Right atrium auricular region (tissue), 2 donors: ENCODE measurements at regions not wholly inside any gene's neighbourhood (a gene's known extent, or its start where the extent isn't known, plus 50 kb on each side); places are given as distances from the start of the nearest gene placed in this dataset.

Source experiments
- DNase-seq: peaks from one replicate; pipeline ENCODE4 v3.0.0-alpha.2; 2019; ENCODE audit warnings: low spot score
- H3K27ac ChIP-seq, 2 donors: fragments of 200-600 bp; sonication (generic); 1 replicate in 1 of 2; 2 replicates in 1 of 2; pipeline ENCODE4 v1.5.1; 2016 to 2019
- H3K27me3 ChIP-seq, 2 donors: fragments of 200-600 bp; sonication (generic); one replicate each; pipeline versions ENCODE4 v1.5.1 to v1.6.0; 2017 to 2019
- H3K36me3 ChIP-seq: fragments of 200-600 bp; sonication (generic); one replicate; pipeline ENCODE4 v1.5.1; 2016
- H3K4me1 ChIP-seq, 2 donors: fragments of 200-600 bp; sonication (generic); one replicate each; pipeline versions ENCODE4 v1.5.1 to v1.6.0; 2017 to 2019
- H3K4me3 ChIP-seq, 2 donors: fragments of 200-600 bp; sonication (generic); 1 replicate in 1 of 2; 2 replicates in 1 of 2; pipeline ENCODE4 v1.5.1; 2017 to 2019; ENCODE audit warnings: mild to moderate bottlenecking in 1 of 2, moderate library complexity in 1 of 2
- H3K9me3 ChIP-seq, 2 donors: fragments of 200-600 bp; sonication (generic); one replicate each; pipeline ENCODE4 v1.5.1; 2019
- TF ChIP-seq, protein P1 (sequence below), 2 donors: fragments of 200-600 bp; sonication (generic); IDR thresholded peaks; one replicate each; pipeline ENCODE4 v1.5.1; 2019; ENCODE audit warnings: antibody characterized with exemption in 2 of 2

DNA sequence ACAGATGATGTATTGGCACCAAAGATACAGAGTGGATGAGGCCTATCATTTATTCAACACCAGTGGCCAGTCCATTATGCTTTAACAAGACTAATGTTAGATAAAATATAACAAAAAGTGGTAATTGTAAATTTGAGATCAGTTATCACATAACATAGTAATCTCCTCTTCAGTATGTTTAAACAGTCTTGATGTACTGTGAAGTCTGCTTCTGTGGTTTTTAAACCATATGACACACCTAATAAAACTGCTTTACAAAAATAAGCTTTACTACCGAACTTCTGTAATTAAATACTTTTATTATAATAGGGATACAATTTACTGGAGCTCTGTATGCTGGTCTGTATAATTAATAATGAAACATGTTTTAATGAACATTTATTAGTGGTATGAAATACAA is 2156.1 kb upstream of the CELF4 start:
- H3K4me1 ChIP-seq = no peaks in the 10 kb centered on the region
- no peak for DNase-seq
- H3K27me3 ChIP-seq = no peaks in the 10 kb centered on the region
- no peak overlapping the region for H3K27ac ChIP-seq
- H3K36me3 ChIP-seq = no peaks in the 10 kb centered on the region
- H3K9me3 ChIP-seq = no peaks in the 10 kb centered on the region
- H3K4me3 ChIP-seq = no peak overlapping the region
- TF ChIP-seq, protein P1, sequence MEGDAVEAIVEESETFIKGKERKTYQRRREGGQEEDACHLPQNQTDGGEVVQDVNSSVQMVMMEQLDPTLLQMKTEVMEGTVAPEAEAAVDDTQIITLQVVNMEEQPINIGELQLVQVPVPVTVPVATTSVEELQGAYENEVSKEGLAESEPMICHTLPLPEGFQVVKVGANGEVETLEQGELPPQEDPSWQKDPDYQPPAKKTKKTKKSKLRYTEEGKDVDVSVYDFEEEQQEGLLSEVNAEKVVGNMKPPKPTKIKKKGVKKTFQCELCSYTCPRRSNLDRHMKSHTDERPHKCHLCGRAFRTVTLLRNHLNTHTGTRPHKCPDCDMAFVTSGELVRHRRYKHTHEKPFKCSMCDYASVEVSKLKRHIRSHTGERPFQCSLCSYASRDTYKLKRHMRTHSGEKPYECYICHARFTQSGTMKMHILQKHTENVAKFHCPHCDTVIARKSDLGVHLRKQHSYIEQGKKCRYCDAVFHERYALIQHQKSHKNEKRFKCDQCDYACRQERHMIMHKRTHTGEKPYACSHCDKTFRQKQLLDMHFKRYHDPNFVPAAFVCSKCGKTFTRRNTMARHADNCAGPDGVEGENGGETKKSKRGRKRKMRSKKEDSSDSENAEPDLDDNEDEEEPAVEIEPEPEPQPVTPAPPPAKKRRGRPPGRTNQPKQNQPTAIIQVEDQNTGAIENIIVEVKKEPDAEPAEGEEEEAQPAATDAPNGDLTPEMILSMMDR (IDR thresholded peaks at IDR 0.05) = no peak

- Histone ChIP-seq H3K27me3 (no peaks in the 10 kb centered on the region), H3K4me3 (no peak overlapping the region), H3K36me3 (no peaks in the 10 kb centered on the region), H3K27ac (no peak overlapping the region), H3K4me1 (no peaks in the 10 kb centered on the region), H3K9me3 (no peaks in the 10 kb centered on the region)
- no peak for DNase-seq
- TF ChIP-seq, protein P1 (IDR thresholded peaks at IDR 0.05) = no peak
Observed at GRCh38 chr18:39713961-39714360, 2148.4 kb upstream of the CELF4 start.

DNA sequence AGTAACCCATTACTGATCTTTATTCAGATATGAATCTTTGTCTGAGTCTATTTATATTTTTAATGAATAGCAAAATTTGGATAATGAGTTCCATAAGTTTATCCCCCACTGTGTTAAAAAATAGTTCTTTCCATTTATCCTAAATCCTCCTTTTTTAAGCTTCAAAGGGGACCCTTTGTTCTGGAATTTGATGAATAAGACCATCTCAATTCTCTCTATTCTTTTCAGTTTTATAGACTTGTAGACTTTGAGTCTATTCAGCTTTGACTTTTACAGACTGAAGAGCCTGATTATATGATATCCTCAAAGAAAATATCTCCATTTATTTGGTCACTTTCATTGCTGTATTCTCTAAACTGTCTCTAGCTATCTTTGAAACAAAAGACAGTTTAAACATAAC is 2146.1 kb upstream of the CELF4 start:
- Histone ChIP-seq H3K4me3 (no peak overlapping the region), H3K36me3 (no peaks in the 10 kb centered on the region), H3K27ac (no peak overlapping the region), H3K4me1 (no peaks in the 10 kb centered on the region), H3K27me3 (no peaks in the 10 kb centered on the region), H3K9me3 (no peaks in the 10 kb centered on the region)
- no peak for DNase-seq
- TF ChIP-seq, protein P1 (IDR thresholded peaks at IDR 0.05) = no peak

DNA sequence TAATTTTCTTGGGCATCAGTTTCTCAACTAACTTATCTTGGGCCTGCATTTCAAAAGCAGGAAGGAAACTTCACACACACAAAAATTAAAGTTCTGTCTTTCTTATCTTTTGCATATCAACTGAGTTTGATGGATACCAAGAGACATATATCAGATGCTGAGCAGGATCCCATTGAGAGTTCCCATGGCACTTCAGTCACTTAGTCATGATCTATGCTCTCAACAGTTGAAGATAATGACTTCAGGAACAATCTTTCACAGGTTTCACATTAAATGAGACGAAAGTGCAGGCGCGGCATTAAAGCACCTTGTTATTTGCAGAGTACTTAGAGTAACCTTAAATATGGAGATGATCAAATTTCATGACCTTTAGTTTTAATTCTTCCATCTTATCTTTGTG is 2139.8 kb upstream of the CELF4 start:
- Histone ChIP-seq H3K27ac (no peak overlapping the region), H3K4me1 (no peaks in the 10 kb centered on the region), H3K27me3 (no peaks in the 10 kb centered on the region), H3K9me3 (no peaks in the 10 kb centered on the region), H3K4me3 (no peak overlapping the region), H3K36me3 (no peaks in the 10 kb centered on the region)
- no peak for DNase-seq
- TF ChIP-seq, protein P1 (IDR thresholded peaks at IDR 0.05) = no peak

DNA sequence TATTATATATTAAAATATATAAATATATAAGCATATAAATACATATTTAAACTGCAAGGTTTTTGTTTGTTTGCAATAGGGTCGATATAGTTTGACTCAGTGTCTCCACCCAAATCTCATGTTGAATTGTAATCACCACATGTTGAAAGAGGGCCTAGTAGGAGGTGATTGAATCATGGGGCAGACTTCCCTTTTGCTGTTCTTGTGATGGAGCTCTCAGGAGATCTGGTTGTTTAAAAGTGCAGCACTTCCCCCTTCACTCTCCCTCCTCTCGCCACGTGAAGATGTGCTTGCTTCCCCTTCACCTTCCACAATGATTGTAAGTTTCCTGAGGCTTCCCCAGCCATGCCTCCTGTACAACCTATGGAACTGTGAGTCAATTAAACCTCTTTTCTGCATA is 2137.3 kb upstream of the CELF4 start:
- Histone ChIP-seq H3K4me3 (no peak overlapping the region), H3K9me3 (no peaks in the 10 kb centered on the region), H3K36me3 (no peaks in the 10 kb centered on the region), H3K27me3 (no peaks in the 10 kb centered on the region), H3K4me1 (no peaks in the 10 kb centered on the region), H3K27ac (no peak overlapping the region)
- DNase-seq = no peak
- TF ChIP-seq, protein P1 (IDR thresholded peaks at IDR 0.05) = no peak

DNA sequence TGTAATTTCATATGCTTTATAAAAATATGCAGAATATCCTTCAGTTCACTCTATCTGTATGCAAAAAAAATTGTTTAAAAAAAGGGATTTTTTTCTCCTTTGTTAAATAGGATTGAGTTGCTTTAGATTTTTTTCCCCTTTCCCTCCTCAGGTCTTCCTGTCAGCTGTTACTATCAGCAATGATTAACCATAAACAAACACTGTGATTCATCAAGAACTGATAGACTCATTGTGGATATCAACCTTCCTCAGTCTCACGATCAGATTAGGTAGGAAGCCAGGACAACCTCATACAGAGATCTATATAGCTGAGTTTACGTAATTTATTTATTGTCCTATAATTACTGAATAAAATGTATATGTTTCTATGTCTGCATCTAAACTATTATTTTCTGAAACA is 2136.2 kb upstream of the CELF4 start:
- Histone ChIP-seq H3K36me3 (no peaks in the 10 kb centered on the region), H3K4me1 (no peaks in the 10 kb centered on the region), H3K9me3 (no peaks in the 10 kb centered on the region), H3K27me3 (no peaks in the 10 kb centered on the region), H3K4me3 (no peak overlapping the region), H3K27ac (no peak overlapping the region)
- TF ChIP-seq, protein P1 (IDR thresholded peaks at IDR 0.05) = no peak
- DNase-seq = no peak
